ENCODE measurements at regions not wholly inside any gene's neighbourhood (a gene's known extent, or its start where the extent isn't known, plus 50 kb on each side); places are given as distances from the start of the nearest gene placed in this dataset.

GRCh38 chr3:102573483-102574028 is 138.7 kb downstream of the ZPLD1 start:
- no peak overlapping the region for H3K4me3 ChIP-seq (ENCODE audit: low read depth, low read length)
- TF ChIP-seq CTCF (IDR thresholded peaks at IDR 0.05; ENCODE audit: borderline replicate concordance, insufficient read depth, low read depth, low read length): no peak

GRCh38 chr3:102574355-102574754 is 139.5 kb downstream of the ZPLD1 start:
- no peak for TF ChIP-seq CTCF (IDR thresholded peaks at IDR 0.05; ENCODE audit: borderline replicate concordance, insufficient read depth, low read depth, low read length)
- H3K4me3 ChIP-seq (ENCODE audit: low read depth, low read length): no peak overlapping the region

- TF ChIP-seq CTCF (IDR thresholded peaks at IDR 0.05; ENCODE audit: borderline replicate concordance, insufficient read depth, low read depth, low read length): no peak
- no peak overlapping the region for H3K4me3 ChIP-seq (ENCODE audit: low read depth, low read length)
Measured at GRCh38 chr3:102576651-102577050, 141.8 kb downstream of the ZPLD1 start.

GRCh38 chr3:102577082-102577789 is 142.4 kb downstream of the ZPLD1 start:
- TF ChIP-seq CTCF (IDR thresholded peaks at IDR 0.05; ENCODE audit: borderline replicate concordance, insufficient read depth, low read depth, low read length): no peak
- no peak overlapping the region for H3K4me3 ChIP-seq (ENCODE audit: low read depth, low read length)

- TF ChIP-seq CTCF (IDR thresholded peaks at IDR 0.05; ENCODE audit: borderline replicate concordance, insufficient read depth, low read depth, low read length): no peak
- no peak overlapping the region for H3K4me3 ChIP-seq (ENCODE audit: low read depth, low read length)
Measured at GRCh38 chr3:102580760-102581159, 145.9 kb downstream of the ZPLD1 start.

GRCh38 chr3:102586485-102586884 is 151.7 kb downstream of the ZPLD1 start:
- TF ChIP-seq CTCF (IDR thresholded peaks at IDR 0.05; ENCODE audit: borderline replicate concordance, insufficient read depth, low read depth, low read length): no peak
- no peak overlapping the region for H3K4me3 ChIP-seq (ENCODE audit: low read depth, low read length)
